HEK293T (cell line): ENCODE measurements at regions not wholly inside any gene's neighbourhood (a gene's known extent, or its start where the extent isn't known, plus 50 kb on each side); places are given as distances from the start of the nearest gene placed in this dataset.

ENCODE experiments used
- CTCF ChIA-PET: fragments of 350-600 bp; formaldehyde crosslinking; extraction: SDS; loops from one replicate; lab custom pipeline; 2021; ENCODE audit warnings: antibody characterized with exemption, inconsistent platforms; lab: Yijun Ruan, JAX
- POLR2A ChIA-PET: fragments of 350-600 bp; formaldehyde crosslinking; extraction: SDS; loops from one replicate; lab custom pipeline; 2020; ENCODE audit warnings: antibody characterized with exemption, inconsistent platforms; lab: Yijun Ruan, JAX
- DNase-seq: peaks from one replicate; pipeline ENCODE4 v3.0.0; 2012; ENCODE audit warnings: mixed read lengths; ENCODE audit errors: extremely low spot score
- ARNT ChIP-seq: fragments of 450-650 bp; IDR thresholded peaks from 2 replicates; pipeline ENCODE4 v1.6.1; 2017; ENCODE audit warnings: mild to moderate bottlenecking
- BHLHE40 ChIP-seq: fragments of 450-650 bp; IDR thresholded peaks from 2 replicates; pipeline ENCODE4 v1.6.1; 2016; ENCODE audit warnings: mild to moderate bottlenecking, moderate library complexity, borderline replicate concordance
- CTBP1 ChIP-seq: fragments of 450-650 bp; IDR thresholded peaks from 2 replicates; pipeline ENCODE4 v1.6.1; 2016; ENCODE audit warnings: borderline replicate concordance
- ELF4 ChIP-seq: fragments of 450-650 bp; IDR thresholded peaks from 2 replicates; pipeline ENCODE4 v1.6.1; 2017; ENCODE audit warnings: antibody characterized with exemption
- FOXA1 ChIP-seq: fragments of 450-650 bp; IDR thresholded peaks from 2 replicates; pipeline ENCODE4 v1.6.1; 2016; ENCODE audit warnings: mild to moderate bottlenecking
- FOXK2 ChIP-seq: fragments of 450-650 bp; IDR thresholded peaks from 2 replicates; pipeline ENCODE4 v1.6.1; 2016; ENCODE audit warnings: mild to moderate bottlenecking
- FOXM1 ChIP-seq: fragments of 450-650 bp; IDR thresholded peaks from 2 replicates; pipeline ENCODE4 v1.6.1; 2017; ENCODE audit warnings: mild to moderate bottlenecking, borderline replicate concordance
- HDGF ChIP-seq: fragments of 450-650 bp; IDR thresholded peaks from 2 replicates; pipeline ENCODE4 v1.6.1; 2017; ENCODE audit warnings: antibody characterized with exemption, borderline replicate concordance
- L3MBTL2 ChIP-seq: fragments of 450-650 bp; conservative IDR thresholded peaks from 2 replicates; pipeline ENCODE4 v1.6.1; 2016; ENCODE audit warnings: mild to moderate bottlenecking
- LEF1 ChIP-seq: fragments of 450-650 bp; IDR thresholded peaks from 2 replicates; pipeline ENCODE4 v1.6.1; 2017; ENCODE audit warnings: mild to moderate bottlenecking, borderline replicate concordance
- NFRKB ChIP-seq: fragments of 450-650 bp; IDR thresholded peaks from 2 replicates; pipeline ENCODE4 v1.6.1; 2016; ENCODE audit warnings: mild to moderate bottlenecking, moderate library complexity
- PKNOX1 ChIP-seq: fragments of 450-650 bp; IDR thresholded peaks from 2 replicates; pipeline ENCODE4 v1.6.1; 2016
- SP1 ChIP-seq: fragments of 450-650 bp; IDR thresholded peaks from 2 replicates; pipeline ENCODE4 v1.6.1; 2017
- SUZ12 ChIP-seq: fragments of 450-650 bp; IDR thresholded peaks from 2 replicates; pipeline ENCODE4 v1.6.1; 2016; ENCODE audit warnings: mild to moderate bottlenecking
- TARDBP ChIP-seq: fragments of 450-650 bp; IDR thresholded peaks from 2 replicates; pipeline ENCODE4 v1.6.1; 2016
- ZNF384 ChIP-seq: fragments of 450-650 bp; IDR thresholded peaks from 2 replicates; pipeline ENCODE4 v1.6.1; 2016

GRCh38 chr6:159118924-159119323, 50.3 kb upstream of the FNDC1 start:
- DNase-seq: no peak
- CTCF ChIA-PET: interaction anchor here (1.4 to 2.1 kb wide), 2 partner anchors 9 to 16 kb away, joined by 5 to 8 read pairs; no protein-coding TSS in a partner anchor
- POLR2A ChIA-PET: no interaction called here
- TF ChIP-seq LEF1 (no peak), FOXK2 (no peak), TARDBP (no peak)

GRCh38 chr6:159117563-159117962, 51.6 kb upstream of the FNDC1 start:
- ChIA-PET CTCF (interaction anchor here (0.7 kb wide), 1 partner anchor 525 kb away, joined by 3 read pairs; no protein-coding TSS in a partner anchor), POLR2A (no interaction called here)
- no peak for DNase-seq
- TF ChIP-seq ARNT (no peak), FOXA1 (no peak), ELF4 (no peak), BHLHE40 (no peak), SP1 (no peak), FOXK2 (no peak)

GRCh38 chr6:159117046-159117445, 52.2 kb upstream of the FNDC1 start:
- DNase-seq: no peak
- TF ChIP-seq FOXA1 (no peak), ELF4 (no peak)
- CTCF ChIA-PET: no interaction called here
- POLR2A ChIA-PET: no interaction called here

GRCh38 chr6:159116343-159116742, 52.9 kb upstream of the FNDC1 start:
- no peak for DNase-seq
- TF ChIP-seq FOXK2 (no peak), PKNOX1 (no peak), FOXM1 (no peak), ZNF384 (no peak), FOXA1 (no peak), ARNT (no peak), SP1 (no peak), ELF4 (no peak), BHLHE40 (no peak), CTBP1 (no peak), NFRKB (no peak), LEF1 (no peak), HDGF (no peak), L3MBTL2 (no peak), TARDBP (no peak), SUZ12 (no peak)
- ChIA-PET POLR2A (no interaction called here), CTCF (no interaction called here)

- CTCF ChIA-PET: interaction anchor here (1.2 kb wide), 1 partner anchor 19 kb away, joined by 5 read pairs; no protein-coding TSS in a partner anchor
- no peak for DNase-seq
- TF ChIP-seq FOXA1 (no peak), CTBP1 (no peak), FOXK2 (no peak), SP1 (no peak), TARDBP (no peak), PKNOX1 (no peak), L3MBTL2 (no peak), NFRKB (no peak), ARNT (no peak), FOXM1 (no peak), ZNF384 (no peak), BHLHE40 (no peak), LEF1 (no peak), ELF4 (no peak), SUZ12 (no peak), HDGF (no peak)
- POLR2A ChIA-PET: no interaction called here
These were observed 54.6 kb upstream of the FNDC1 start for GRCh38 chr6:159114569-159114968.

GRCh38 chr6:159113223-159113622, 56.0 kb upstream of the FNDC1 start:
- no peak for DNase-seq
- ChIA-PET POLR2A (no interaction called here), CTCF (no interaction called here)
- TF ChIP-seq FOXM1: no peak
- TF ChIP-seq BHLHE40: no peak
- TF ChIP-seq TARDBP: no peak
- no peak for TF ChIP-seq FOXK2
- TF ChIP-seq ELF4: no peak
- no peak for TF ChIP-seq HDGF

- ChIA-PET POLR2A (no interaction called here), CTCF (no interaction called here)
- TF ChIP-seq ARNT (no peak), LEF1 (no peak), PKNOX1 (no peak), BHLHE40 (no peak)
- DNase-seq: no peak
These were observed 56.5 kb upstream of the FNDC1 start for GRCh38 chr6:159112714-159113113.
